ENCODE measurements at regions not wholly inside any gene's neighbourhood (a gene's known extent, or its start where the extent isn't known, plus 50 kb on each side); places are given as distances from the start of the nearest gene placed in this dataset.

DNA sequence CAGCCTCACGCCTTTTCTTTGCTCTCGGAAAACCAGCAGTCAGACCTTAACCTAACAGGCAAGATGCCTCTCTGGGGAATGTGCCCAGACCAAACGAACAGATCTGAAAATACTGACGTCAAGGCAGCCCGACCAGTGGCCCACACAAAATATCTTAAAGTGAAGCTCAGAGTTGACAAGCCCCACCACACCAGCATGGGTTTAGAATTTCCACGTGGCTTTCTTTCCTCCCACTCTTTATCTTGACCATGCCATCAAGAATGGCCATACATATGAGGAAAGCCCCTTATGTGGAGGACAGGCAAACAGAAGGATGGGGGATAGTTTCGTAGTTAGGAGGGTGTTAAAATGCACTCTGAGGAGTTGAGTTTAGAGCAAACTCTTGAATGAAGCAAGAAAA lies 89.8 kb downstream of the MRPL32 start:
- no peak for ATAC-seq
- Mint-ChIP-seq H3K27ac (no peak overlapping the region), H3K4me1 (no peaks in the 10 kb centered on the region), H3K9me3 (peaks cover 0 to 3% (median 0%) of the 10 kb centered on the region in 11 donors), H3K36me3 (no peaks in the 10 kb centered on the region), H3K4me3 (no peak overlapping the region), H3K27me3 (peaks cover 0 to 19% (median 10%) of the 10 kb centered on the region in 5 donors)
- intact Hi-C loops (cut with micrococcal nuclease), result no loop called here
- no peak for DNase-seq
- Histone ChIP-seq H3K36me3 (ENCODE audit: control insufficient read depth in 2 of 3, insufficient read depth in 3 of 3, low read length in 3 of 3) (no peaks in the 10 kb centered on the region), H3K4me1 (ENCODE audit: control insufficient read depth in 2 of 2, insufficient read depth in 2 of 2, low read length in 2 of 2) (no peaks in the 10 kb centered on the region), H3K27me3 (ENCODE audit: control insufficient read depth in 2 of 2, insufficient read depth in 2 of 2, low read length in 2 of 2) (no peaks in the 10 kb centered on the region), H3K27ac (ENCODE audit: low read depth, low read length) (no peak overlapping the region), H3K9me3 (ENCODE audit: control insufficient read depth in 2 of 3, low read length in 3 of 3) (no peaks in the 10 kb centered on the region), H3K4me3 (ENCODE audit: low read length) (no peak overlapping the region)
- ChIA-PET POLR2A (no interaction called here), CTCF (no interaction called here)

DNA sequence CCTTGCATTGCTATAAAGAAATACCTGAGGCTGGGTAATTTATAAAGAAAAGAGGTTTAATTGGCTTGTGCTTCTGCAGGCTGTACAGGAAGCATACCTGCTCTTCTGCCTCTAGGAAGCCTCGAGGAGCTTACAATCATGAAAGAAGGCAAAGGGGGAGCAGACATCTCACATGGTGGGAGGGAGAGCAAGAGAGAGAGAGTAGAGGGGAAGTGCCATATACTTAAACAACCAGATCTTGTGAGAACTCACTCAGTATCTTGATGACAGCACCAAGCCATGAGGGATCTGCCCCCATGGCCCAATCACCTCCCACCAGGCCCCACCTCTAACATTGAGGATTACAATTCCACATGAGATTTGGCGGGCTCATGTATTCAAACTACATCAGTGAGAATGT lies 79.1 kb upstream of the HECW1 start:
- peaks cover 0 to 4% (median 0%) of the 10 kb centered on the region in 11 donors for H3K9me3 Mint-ChIP-seq
- intact Hi-C loops (cut with micrococcal nuclease), result no loop called here
- H3K27ac Mint-ChIP-seq, result no peak overlapping the region
- H3K4me3 Mint-ChIP-seq, result no peak overlapping the region
- H3K27me3 ChIP-seq (ENCODE audit: control insufficient read depth in 2 of 2, insufficient read depth in 2 of 2, low read length in 2 of 2), result no peaks in the 10 kb centered on the region
- no peak overlapping the region for H3K27ac ChIP-seq (ENCODE audit: low read depth, low read length)
- POLR2A ChIA-PET, result no interaction called here
- H3K36me3 ChIP-seq (ENCODE audit: control insufficient read depth in 2 of 3, insufficient read depth in 3 of 3, low read length in 3 of 3), result no peaks in the 10 kb centered on the region
- no peaks in the 10 kb centered on the region for H3K4me1 ChIP-seq (ENCODE audit: control insufficient read depth in 2 of 2, insufficient read depth in 2 of 2, low read length in 2 of 2)
- ATAC-seq (no peak), DNase-seq (no peak)
- CTCF ChIA-PET, result no interaction called here
- H3K4me1 Mint-ChIP-seq, result peaks cover 0 to 1% (median 0%) of the 10 kb centered on the region in 7 donors
- H3K4me3 ChIP-seq (ENCODE audit: low read length), result no peak overlapping the region
- H3K9me3 ChIP-seq (ENCODE audit: control insufficient read depth in 2 of 3, low read length in 3 of 3), result no peaks in the 10 kb centered on the region
- H3K36me3 Mint-ChIP-seq, result no peaks in the 10 kb centered on the region
- peaks cover 5 to 37% (median 17%) of the 10 kb centered on the region in 5 donors for H3K27me3 Mint-ChIP-seq

DNA sequence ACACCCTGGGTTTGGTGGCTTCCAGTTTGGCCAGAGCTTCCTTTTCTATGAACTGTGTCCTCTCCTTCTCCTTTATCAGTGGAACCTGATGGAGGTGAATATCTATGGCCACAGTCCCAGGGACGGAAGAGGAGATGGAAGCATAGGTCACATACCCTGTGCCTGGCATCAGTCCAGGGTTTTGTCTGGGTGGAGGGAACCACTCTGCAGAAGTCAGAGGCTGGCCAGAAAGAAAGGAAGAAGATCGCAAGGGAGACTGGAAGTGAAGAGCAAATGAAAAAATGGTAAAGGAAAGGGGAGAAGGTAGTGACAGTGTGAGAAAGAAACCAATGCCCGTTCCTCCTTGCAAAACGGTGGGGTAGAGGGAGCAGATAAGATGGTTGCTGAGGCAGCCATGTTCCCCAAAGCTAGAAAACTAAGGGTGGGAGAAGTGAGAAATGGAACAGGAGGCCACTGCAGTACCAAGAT lies 77.9 kb upstream of the HECW1 start:
- Histone ChIP-seq H3K27me3 (ENCODE audit: control insufficient read depth in 2 of 2, insufficient read depth in 2 of 2, low read length in 2 of 2) (no peaks in the 10 kb centered on the region), H3K27ac (ENCODE audit: low read depth, low read length) (no peak overlapping the region), H3K4me3 (ENCODE audit: low read length) (no peak overlapping the region), H3K9me3 (ENCODE audit: control insufficient read depth in 2 of 3, low read length in 3 of 3) (no peaks in the 10 kb centered on the region), H3K4me1 (ENCODE audit: control insufficient read depth in 2 of 2, insufficient read depth in 2 of 2, low read length in 2 of 2) (no peaks in the 10 kb centered on the region), H3K36me3 (ENCODE audit: control insufficient read depth in 2 of 3, insufficient read depth in 3 of 3, low read length in 3 of 3) (no peaks in the 10 kb centered on the region)
- DNase-seq (no peak), ATAC-seq (no peak)
- H3K4me1 Mint-ChIP-seq, result peaks cover 0 to 1% (median 0%) of the 10 kb centered on the region in 7 donors
- peaks cover 3 to 27% (median 13%) of the 10 kb centered on the region in 5 donors for H3K27me3 Mint-ChIP-seq
- intact Hi-C loops (cut with micrococcal nuclease), result no loop called here
- H3K9me3 Mint-ChIP-seq, result peaks cover 0 to 1% (median 0%) of the 10 kb centered on the region in 11 donors
- H3K27ac Mint-ChIP-seq, result no peak overlapping the region
- CTCF ChIA-PET, result no interaction called here
- no peaks in the 10 kb centered on the region for H3K36me3 Mint-ChIP-seq
- no peak overlapping the region for H3K4me3 Mint-ChIP-seq
- POLR2A ChIA-PET, result no interaction called here

DNA sequence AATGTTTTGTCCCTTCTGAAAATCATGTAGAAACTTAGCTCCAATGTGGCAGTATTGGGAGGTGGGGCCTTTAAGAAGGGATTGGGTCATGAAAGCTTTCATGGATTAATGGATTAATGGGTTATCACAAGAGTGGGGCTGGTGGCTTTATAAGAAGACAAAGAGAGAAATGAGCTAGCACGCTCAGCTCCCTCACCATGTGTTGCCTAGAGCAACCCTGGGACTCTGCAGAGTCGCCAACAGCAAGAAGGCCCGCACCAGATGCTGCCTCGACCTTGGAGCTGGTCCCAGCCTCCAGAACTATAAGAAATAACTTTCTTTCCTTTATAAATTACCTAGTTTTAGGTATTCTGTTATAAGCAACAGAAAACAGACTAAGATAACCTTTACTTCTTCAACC lies 74.9 kb upstream of the HECW1 start:
- H3K4me1 ChIP-seq (ENCODE audit: control insufficient read depth in 2 of 2, insufficient read depth in 2 of 2, low read length in 2 of 2), result no peaks in the 10 kb centered on the region
- no peak overlapping the region for H3K4me3 Mint-ChIP-seq
- intact Hi-C loops (cut with micrococcal nuclease), result no loop called here
- ATAC-seq (no peak), DNase-seq (no peak)
- no peaks in the 10 kb centered on the region for H3K36me3 Mint-ChIP-seq
- no peak overlapping the region for H3K27ac ChIP-seq (ENCODE audit: low read depth, low read length)
- POLR2A ChIA-PET, result no interaction called here
- peaks cover 5 to 16% (median 11%) of the 10 kb centered on the region in 5 donors for H3K27me3 Mint-ChIP-seq
- CTCF ChIA-PET, result interaction anchor here (0.7 kb wide), 1 partner anchor 68 kb away, joined by 4 read pairs; no protein-coding TSS in a partner anchor
- no peaks in the 10 kb centered on the region for H3K27me3 ChIP-seq (ENCODE audit: control insufficient read depth in 2 of 2, insufficient read depth in 2 of 2, low read length in 2 of 2)
- H3K9me3 Mint-ChIP-seq, result peaks cover 0 to 1% (median 0%) of the 10 kb centered on the region in 11 donors
- no peaks in the 10 kb centered on the region for H3K9me3 ChIP-seq (ENCODE audit: control insufficient read depth in 2 of 3, low read length in 3 of 3)
- H3K4me3 ChIP-seq (ENCODE audit: low read length), result no peak overlapping the region
- H3K27ac Mint-ChIP-seq, result no peak overlapping the region
- no peaks in the 10 kb centered on the region for H3K36me3 ChIP-seq (ENCODE audit: control insufficient read depth in 2 of 3, insufficient read depth in 3 of 3, low read length in 3 of 3)
- peaks cover 0 to 1% (median 0%) of the 10 kb centered on the region in 7 donors for H3K4me1 Mint-ChIP-seq

DNA sequence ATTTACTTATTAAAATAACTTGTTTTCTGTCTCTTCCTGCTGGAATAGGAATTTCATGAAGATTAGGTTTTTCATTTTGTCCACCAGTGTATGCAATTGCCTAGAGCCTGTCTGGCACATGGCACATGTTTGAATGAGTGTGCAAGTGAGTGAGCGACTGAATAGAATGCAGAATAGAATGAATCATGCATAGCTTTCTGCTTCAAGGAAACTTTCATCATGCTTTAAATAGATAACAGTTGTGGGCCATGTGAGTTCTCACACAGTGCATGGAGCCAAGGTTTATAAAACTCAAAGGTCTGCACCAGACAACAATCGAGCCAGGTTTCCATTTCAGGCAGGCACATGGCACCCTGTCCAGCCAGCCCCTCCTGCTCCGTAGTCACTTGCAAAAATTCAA lies 74.2 kb upstream of the HECW1 start:
- Histone ChIP-seq H3K9me3 (ENCODE audit: control insufficient read depth in 2 of 3, low read length in 3 of 3) (no peaks in the 10 kb centered on the region), H3K4me3 (ENCODE audit: low read length) (no peak overlapping the region), H3K27me3 (ENCODE audit: control insufficient read depth in 2 of 2, insufficient read depth in 2 of 2, low read length in 2 of 2) (no peaks in the 10 kb centered on the region), H3K27ac (ENCODE audit: low read depth, low read length) (no peak overlapping the region), H3K4me1 (ENCODE audit: control insufficient read depth in 2 of 2, insufficient read depth in 2 of 2, low read length in 2 of 2) (no peaks in the 10 kb centered on the region), H3K36me3 (ENCODE audit: control insufficient read depth in 2 of 3, insufficient read depth in 3 of 3, low read length in 3 of 3) (no peaks in the 10 kb centered on the region)
- Mint-ChIP-seq H3K27me3 (peaks cover 5 to 23% (median 15%) of the 10 kb centered on the region in 5 donors), H3K4me1 (peaks cover 0 to 3% (median 0%) of the 10 kb centered on the region in 7 donors), H3K4me3 (no peak overlapping the region), H3K9me3 (peaks cover 0 to 1% (median 0%) of the 10 kb centered on the region in 11 donors), H3K27ac (no peak overlapping the region), H3K36me3 (no peaks in the 10 kb centered on the region)
- intact Hi-C loops (cut with micrococcal nuclease), result no loop called here
- DNase-seq, result no peak
- POLR2A ChIA-PET, result no interaction called here
- ATAC-seq, result no peak
- CTCF ChIA-PET, result no interaction called here

DNA sequence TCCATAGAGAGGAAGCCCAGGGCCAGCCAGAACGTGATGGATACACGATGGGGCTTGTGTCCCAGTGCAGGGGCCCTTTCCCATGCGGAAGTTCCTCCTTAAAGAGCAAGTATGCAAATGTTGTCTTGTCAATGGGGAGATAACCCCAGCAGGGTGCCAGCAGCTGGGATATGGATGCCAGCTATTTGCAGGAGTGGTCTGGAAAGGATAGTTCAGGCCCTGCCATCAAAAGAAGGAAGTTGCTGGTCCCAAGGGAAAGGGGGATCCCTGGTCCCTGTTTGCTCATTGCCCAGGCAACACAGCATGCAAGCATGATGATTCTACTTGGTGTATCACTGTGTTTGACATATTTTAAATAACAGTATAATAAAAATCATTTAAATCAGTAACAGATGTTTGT lies 73.1 kb upstream of the HECW1 start:
- no peak for ATAC-seq
- POLR2A ChIA-PET, result no interaction called here
- Histone ChIP-seq H3K4me1 (ENCODE audit: control insufficient read depth in 2 of 2, insufficient read depth in 2 of 2, low read length in 2 of 2) (no peaks in the 10 kb centered on the region), H3K4me3 (ENCODE audit: low read length) (no peak overlapping the region), H3K27me3 (ENCODE audit: control insufficient read depth in 2 of 2, insufficient read depth in 2 of 2, low read length in 2 of 2) (no peaks in the 10 kb centered on the region), H3K9me3 (ENCODE audit: control insufficient read depth in 2 of 3, low read length in 3 of 3) (no peaks in the 10 kb centered on the region), H3K27ac (ENCODE audit: low read depth, low read length) (no peak overlapping the region), H3K36me3 (ENCODE audit: control insufficient read depth in 2 of 3, insufficient read depth in 3 of 3, low read length in 3 of 3) (no peaks in the 10 kb centered on the region)
- H3K9me3 Mint-ChIP-seq, result peaks cover 0 to 1% (median 0%) of the 10 kb centered on the region in 11 donors
- CTCF ChIA-PET, result no interaction called here
- H3K36me3 Mint-ChIP-seq, result no peaks in the 10 kb centered on the region
- intact Hi-C loops (cut with micrococcal nuclease), result no loop called here
- no peak overlapping the region for H3K27ac Mint-ChIP-seq
- no peak for DNase-seq
- peaks cover 0 to 2% (median 0%) of the 10 kb centered on the region in 7 donors for H3K4me1 Mint-ChIP-seq
- no peak overlapping the region for H3K4me3 Mint-ChIP-seq
- peaks cover 10 to 26% (median 22%) of the 10 kb centered on the region in 5 donors for H3K27me3 Mint-ChIP-seq

DNA sequence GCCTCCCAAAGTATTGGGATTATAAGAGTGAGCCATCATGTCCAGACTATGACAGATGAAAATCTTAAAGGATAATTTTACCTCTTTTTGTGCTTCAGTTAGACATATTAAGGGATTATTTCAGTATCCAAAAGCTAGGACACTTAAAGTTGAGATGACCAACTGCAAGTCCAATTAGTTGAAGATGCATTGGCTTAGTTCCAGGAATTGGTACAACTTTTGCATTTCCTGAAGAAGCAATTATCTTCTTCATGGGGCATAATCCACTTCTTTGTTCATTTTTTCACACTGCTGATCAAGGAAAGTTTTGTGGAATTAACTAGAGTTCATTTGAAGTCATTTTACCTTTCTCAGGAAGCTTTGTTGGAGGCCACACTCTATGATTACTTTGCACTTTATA lies 72.0 kb upstream of the HECW1 start:
- no peak overlapping the region for H3K27ac ChIP-seq (ENCODE audit: low read depth, low read length)
- no peaks in the 10 kb centered on the region for H3K36me3 ChIP-seq (ENCODE audit: control insufficient read depth in 2 of 3, insufficient read depth in 3 of 3, low read length in 3 of 3)
- ChIA-PET CTCF (interaction anchor here (0.6 kb wide), 1 partner anchor 541 kb away, joined by 3 read pairs; no protein-coding TSS in a partner anchor), POLR2A (no interaction called here)
- intact Hi-C loops (cut with micrococcal nuclease), result no loop called here
- no peaks in the 10 kb centered on the region for H3K9me3 Mint-ChIP-seq
- H3K36me3 Mint-ChIP-seq, result no peaks in the 10 kb centered on the region
- no peak for DNase-seq
- H3K4me3 Mint-ChIP-seq, result no peak overlapping the region
- no peaks in the 10 kb centered on the region for H3K27me3 ChIP-seq (ENCODE audit: control insufficient read depth in 2 of 2, insufficient read depth in 2 of 2, low read length in 2 of 2)
- ATAC-seq, result no peak
- peaks cover 10 to 33% (median 20%) of the 10 kb centered on the region in 5 donors for H3K27me3 Mint-ChIP-seq
- no peaks in the 10 kb centered on the region for H3K4me1 ChIP-seq (ENCODE audit: control insufficient read depth in 2 of 2, insufficient read depth in 2 of 2, low read length in 2 of 2)
- H3K9me3 ChIP-seq (ENCODE audit: control insufficient read depth in 2 of 3, low read length in 3 of 3), result no peaks in the 10 kb centered on the region
- no peak overlapping the region for H3K27ac Mint-ChIP-seq
- H3K4me1 Mint-ChIP-seq, result peaks cover 0 to 2% (median 0%) of the 10 kb centered on the region in 7 donors
- no peak overlapping the region for H3K4me3 ChIP-seq (ENCODE audit: low read length)
